MCF 10A (cell line): ENCODE measurements at regions not wholly inside any gene's neighbourhood (a gene's known extent, or its start where the extent isn't known, plus 50 kb on each side); places are given as distances from the start of the nearest gene placed in this dataset.

Experiments used
- BruUV-seq: library from RNA; stranded (reverse); fragments of 400-500 nt; replicated peaks from 2 replicates; lab custom pipeline; 2021; lab: Mats Ljungman, UMichigan
- CTCF ChIA-PET: fragments of 300-600 bp; sonication (Branson Sonifier 250); formaldehyde crosslinking; extraction: SDS; loops from one replicate; lab custom pipeline; 2021; ENCODE audit warnings: antibody characterized with exemption, inconsistent platforms; lab: Yijun Ruan, JAX
- POLR2A ChIA-PET: fragments of 300-600, 350-650 bp; sonication (Branson Sonifier 250); formaldehyde crosslinking; extraction: SDS; loops from one replicate; lab custom pipeline; 2020; ENCODE audit warnings: antibody characterized with exemption, inconsistent platforms; lab: Yijun Ruan, JAX
- DNase-seq: peaks from one replicate; pipeline ENCODE4 v3.0.0-alpha.2; 2018; ENCODE audit not compliant: unreplicated experiment
- H3K27ac Mint-ChIP-seq: one replicate; pipeline ENCODE4 v1.8.0; 2022; ENCODE audit warnings: mild to moderate bottlenecking, low read depth, mixed read lengths; ENCODE audit not compliant: unreplicated experiment
- H3K27me3 Mint-ChIP-seq: one replicate; pipeline ENCODE4 v1.8.0; 2022; ENCODE audit warnings: mixed read lengths; ENCODE audit not compliant: insufficient read depth, unreplicated experiment
- H3K36me3 Mint-ChIP-seq: one replicate; pipeline ENCODE4 v1.8.0; 2022; ENCODE audit warnings: mild to moderate bottlenecking, moderate library complexity, mixed read lengths; ENCODE audit not compliant: insufficient read depth, unreplicated experiment
- H3K4me1 Mint-ChIP-seq: one replicate; pipeline ENCODE4 v1.8.0; 2022; ENCODE audit warnings: mixed read lengths; ENCODE audit not compliant: insufficient read depth, unreplicated experiment
- H3K4me3 Mint-ChIP-seq: one replicate; pipeline ENCODE4 v1.8.0; 2022; ENCODE audit warnings: mild to moderate bottlenecking, moderate library complexity, mixed read lengths; ENCODE audit not compliant: unreplicated experiment
- H3K9me3 Mint-ChIP-seq: one replicate; pipeline ENCODE4 v1.8.0; 2022; ENCODE audit warnings: mixed read lengths; ENCODE audit not compliant: unreplicated experiment
- CTCF ChIP-seq: fragments of 200-600 bp; IDR thresholded peaks from one replicate; pipeline ENCODE4 v1.8.0; 2022; ENCODE audit warnings: antibody characterized with exemption, mild to moderate bottlenecking; ENCODE audit not compliant: unreplicated experiment
- intact Hi-C: fragments of 100-400 bp; cut with micrococcal nuclease; formaldehyde crosslinking; loops from 2 replicates; pipeline ENCODE4 v1.14.1; 2022

GRCh38 chr1:47679301-47679791 lies 241.5 kb downstream of the FOXD2 start:
- no TSS peak for BruUV-seq
- CTCF ChIA-PET = interaction anchor here (0.6 to 1.0 kb wide), 3 partner anchors 129 to 247 kb away, joined by 3 read pairs; no protein-coding TSS in a partner anchor

GRCh38 chr1:47679826-47680225 lies 242.0 kb downstream of the FOXD2 start:
- CTCF ChIA-PET = no interaction called here
- peaks cover 10% of the 10 kb centered on the region for H3K36me3 Mint-ChIP-seq
- H3K4me1 Mint-ChIP-seq = no peaks in the 10 kb centered on the region
- H3K27ac Mint-ChIP-seq = no peak overlapping the region
- H3K27me3 Mint-ChIP-seq = no peaks in the 10 kb centered on the region
- no peak for DNase-seq
- no TSS peak for BruUV-seq
- H3K9me3 Mint-ChIP-seq = no peaks in the 10 kb centered on the region
- TF ChIP-seq CTCF = no peak
- POLR2A ChIA-PET = no interaction called here
- no peak overlapping the region for H3K4me3 Mint-ChIP-seq
- intact Hi-C loops = no loop called here

More at GRCh38 chr1:47679301-47679791, 241.5 kb downstream of the FOXD2 start:
- no peak overlapping the region for H3K4me3 Mint-ChIP-seq
- H3K27ac Mint-ChIP-seq = no peak overlapping the region
- intact Hi-C loops = no loop called here
- H3K4me1 Mint-ChIP-seq = no peaks in the 10 kb centered on the region
- no peak for DNase-seq
- POLR2A ChIA-PET = no interaction called here
- no peaks in the 10 kb centered on the region for H3K27me3 Mint-ChIP-seq
- no peak for TF ChIP-seq CTCF
- H3K36me3 Mint-ChIP-seq = peaks cover 10% of the 10 kb centered on the region
- H3K9me3 Mint-ChIP-seq = no peaks in the 10 kb centered on the region

GRCh38 chr1:47680815-47681475 lies 243.1 kb downstream of the FOXD2 start:
- ChIA-PET POLR2A (no interaction called here), CTCF (interaction anchor here (0.6 kb wide), 1 partner anchor 148 kb away, joined by 4 read pairs; no protein-coding TSS in a partner anchor)
- Mint-ChIP-seq H3K36me3 (peaks cover 10% of the 10 kb centered on the region), H3K9me3 (no peaks in the 10 kb centered on the region), H3K4me1 (no peaks in the 10 kb centered on the region), H3K4me3 (no peak overlapping the region), H3K27ac (no peak overlapping the region), H3K27me3 (no peaks in the 10 kb centered on the region)
- intact Hi-C loops = no loop called here
- no peak for DNase-seq
- BruUV-seq = no TSS peak
- TF ChIP-seq CTCF = no peak

- no peak overlapping the region for H3K4me3 Mint-ChIP-seq
- intact Hi-C loops = no loop called here
- H3K27ac Mint-ChIP-seq = no peak overlapping the region
- no TSS peak for BruUV-seq
- DNase-seq = no peak
- ChIA-PET CTCF (interaction anchor here (0.7 kb wide), 1 partner anchor 245 kb away, joined by 3 read pairs; no protein-coding TSS in a partner anchor), POLR2A (no interaction called here)
- H3K27me3 Mint-ChIP-seq = no peaks in the 10 kb centered on the region
- H3K4me1 Mint-ChIP-seq = no peaks in the 10 kb centered on the region
- no peak for TF ChIP-seq CTCF
- no peaks in the 10 kb centered on the region for H3K9me3 Mint-ChIP-seq
- peaks cover 10% of the 10 kb centered on the region for H3K36me3 Mint-ChIP-seq
Measured at GRCh38 chr1:47681735-47682134, 243.9 kb downstream of the FOXD2 start.
